GM12891 (cell line): ENCODE measurements at regions not wholly inside any gene's neighbourhood (a gene's known extent, or its start where the extent isn't known, plus 50 kb on each side); places are given as distances from the start of the nearest gene placed in this dataset.

ENCODE experiments used
- POLR2A ChIP-seq: IDR thresholded peaks from 2 replicates; pipeline ENCODE4 v1.6.1; 2011; ENCODE audit warnings: low read depth, low read length, control low read depth
- POLR2AphosphoS5 ChIP-seq: IDR thresholded peaks from 2 replicates; pipeline ENCODE4 v1.6.1; 2011; ENCODE audit warnings: low read depth, low read length, control low read depth
- SPI1 ChIP-seq: IDR thresholded peaks from 2 replicates; pipeline ENCODE4 v1.6.1; 2011; ENCODE audit warnings: low read depth, low read length, control low read depth
- TAF1 ChIP-seq: IDR thresholded peaks from 2 replicates; pipeline ENCODE4 v1.6.1; 2011; ENCODE audit warnings: low read depth, low read length, control low read depth

DNA sequence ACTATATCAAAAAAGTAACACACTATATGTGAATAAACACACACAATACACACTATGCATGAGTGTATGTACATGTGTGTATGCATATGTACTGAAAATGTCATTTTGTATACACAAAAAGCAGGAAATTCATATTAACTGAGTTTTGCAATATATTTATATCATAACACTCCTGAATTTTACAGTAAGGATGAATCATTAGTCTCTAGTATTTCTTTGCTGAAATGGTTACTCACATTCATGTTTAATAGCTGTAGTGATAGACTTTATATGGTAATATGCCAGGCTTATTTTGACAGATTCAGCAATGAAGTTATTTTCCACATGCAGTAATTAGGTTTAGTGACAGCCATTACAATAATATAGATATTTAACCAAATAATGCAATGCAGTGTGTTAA lies 1216.2 kb upstream of the CITED2 start:
- TF ChIP-seq POLR2A (no peak), TAF1 (no peak), POLR2AphosphoS5 (no peak), SPI1 (no peak)
